ENCODE measurements at regions not wholly inside any gene's neighbourhood (a gene's known extent, or its start where the extent isn't known, plus 50 kb on each side); places are given as distances from the start of the nearest gene placed in this dataset.
"Not testable (repeated sequence)": the region's sequence is repeated elsewhere in the genome, so short reads cannot be mapped to it uniquely, and the experiment has no call there.

DNA sequence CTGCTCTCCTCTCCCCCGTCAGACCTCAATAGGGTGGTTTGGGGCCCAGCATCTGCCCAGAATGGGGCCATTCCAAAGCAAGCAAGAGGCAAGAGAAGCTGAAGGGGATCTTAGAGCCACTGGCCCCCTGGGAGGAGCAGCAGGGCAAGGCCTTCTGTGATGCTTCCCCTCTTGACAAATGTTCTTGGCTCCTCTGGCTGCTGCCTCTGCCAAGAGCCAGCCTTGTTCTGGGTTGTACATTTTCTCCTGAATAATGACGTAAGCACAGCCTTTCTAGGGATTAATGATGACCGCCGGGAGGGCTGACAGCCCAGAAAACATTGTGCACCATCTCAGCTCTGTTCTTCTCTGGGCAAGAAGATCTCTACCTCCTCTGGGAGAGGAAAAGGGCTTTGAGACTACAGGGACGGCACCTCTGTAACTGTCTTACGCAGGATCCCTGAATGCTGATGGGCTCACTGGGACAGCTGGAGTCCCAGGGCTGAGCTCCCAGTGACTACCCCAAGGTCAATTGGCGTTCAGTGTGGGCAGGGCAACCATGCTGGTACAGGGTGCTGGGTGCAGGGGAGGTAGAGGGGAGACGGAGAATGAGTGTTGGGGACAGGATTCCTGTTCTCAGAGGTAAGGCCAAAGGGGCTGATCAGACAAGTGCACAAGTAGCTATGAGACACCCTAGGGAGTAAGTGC, 253.3 kb downstream of the FAM43A start:
- DNase-seq (ENCODE audit: low read depth in 3 of 3, low spot score in 2 of 3): no peak

DNA sequence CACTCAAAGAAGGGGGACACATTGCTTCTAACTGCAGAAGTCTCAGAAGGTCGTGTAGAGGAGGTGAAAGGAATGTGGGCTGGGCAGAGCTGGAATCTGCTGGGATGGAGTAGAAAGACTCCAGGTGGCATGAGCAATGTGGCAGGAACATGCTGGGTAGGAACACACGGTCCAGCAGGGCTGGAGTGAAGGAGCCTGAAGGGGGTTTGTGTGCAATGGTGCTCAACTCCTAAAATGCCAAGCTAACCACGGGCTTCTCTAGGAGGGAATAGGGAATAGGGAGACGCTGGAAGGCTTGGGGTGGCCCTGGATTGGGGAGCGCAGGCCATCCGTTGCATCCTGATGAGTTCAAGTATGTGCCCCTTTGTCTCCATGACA, 253.8 kb downstream of the FAM43A start:
- DNase-seq (ENCODE audit: low read depth in 3 of 3, low spot score in 2 of 3): no peak

DNA sequence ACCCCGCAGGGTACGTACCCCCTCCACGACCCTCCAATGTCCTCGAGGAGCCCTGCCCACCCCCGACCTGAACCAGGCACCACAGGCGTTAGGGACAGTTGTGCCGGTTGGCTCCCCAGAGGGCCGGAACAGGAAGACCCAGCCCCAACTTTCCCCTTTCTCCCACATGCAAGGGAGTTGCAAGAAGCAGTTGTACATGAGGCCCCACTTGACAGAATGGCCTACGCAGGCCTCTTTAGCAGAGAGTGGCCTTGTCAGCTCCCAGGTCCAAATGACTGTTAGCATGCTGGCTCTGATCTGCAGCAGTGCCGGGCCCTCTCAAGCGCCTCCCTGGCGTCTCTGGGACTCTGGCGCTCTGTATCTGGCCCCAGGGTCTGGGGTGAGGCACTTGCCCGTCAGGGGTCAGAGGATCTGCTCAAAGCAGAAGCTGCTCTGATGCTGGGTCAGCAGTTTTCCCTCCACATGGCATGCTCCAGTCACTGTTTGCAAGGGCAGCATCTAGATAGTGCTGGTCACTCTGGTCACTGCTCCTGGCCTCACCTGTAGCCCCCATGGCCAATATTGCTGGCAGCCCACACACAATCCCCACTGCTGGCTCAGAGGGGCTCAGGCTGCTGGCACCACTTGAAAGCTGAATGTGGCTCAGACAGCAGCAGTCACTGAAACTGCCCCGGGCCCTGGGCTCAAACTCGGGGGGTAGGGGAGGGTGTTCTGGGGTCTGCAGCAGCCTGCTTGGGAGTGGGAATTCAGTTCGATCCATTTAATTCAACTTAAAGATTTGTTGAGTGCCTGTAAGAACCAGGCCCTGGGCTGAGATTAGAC, 254.5 kb downstream of the FAM43A start:
- no peak for DNase-seq (ENCODE audit: low read depth in 3 of 3, low spot score in 2 of 3)

DNA sequence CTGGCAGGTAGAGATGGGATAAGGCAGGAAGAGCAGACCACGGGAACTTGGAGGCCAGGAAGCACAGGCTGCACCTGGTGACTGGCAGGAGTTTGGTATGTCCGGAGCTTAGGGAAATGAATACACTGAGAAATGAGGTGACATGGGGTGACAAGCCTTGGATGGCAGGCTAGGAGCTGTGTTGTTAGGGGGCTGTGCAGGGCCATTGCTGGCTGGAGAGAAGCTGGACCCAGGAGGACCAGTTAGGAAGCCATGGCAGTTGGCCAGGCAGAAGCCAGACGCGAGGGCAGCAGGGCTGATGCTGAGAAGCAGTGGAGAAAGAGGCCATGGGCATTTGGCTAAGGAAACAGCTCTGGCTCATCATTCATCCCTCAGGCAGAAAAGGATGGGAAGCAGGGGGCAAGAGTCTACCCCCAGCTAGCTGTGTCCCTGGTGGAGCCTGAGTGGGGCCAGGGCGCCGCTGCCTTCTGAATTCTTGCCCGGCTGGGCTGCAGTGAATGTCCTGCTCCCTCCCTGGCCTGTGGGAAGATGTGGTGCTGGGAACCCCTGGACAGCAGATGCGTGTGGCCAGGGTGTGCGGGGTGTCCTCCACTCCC, 255.8 kb downstream of the FAM43A start:
- DNase-seq (ENCODE audit: low read depth in 3 of 3, low spot score in 2 of 3): no peak

DNA sequence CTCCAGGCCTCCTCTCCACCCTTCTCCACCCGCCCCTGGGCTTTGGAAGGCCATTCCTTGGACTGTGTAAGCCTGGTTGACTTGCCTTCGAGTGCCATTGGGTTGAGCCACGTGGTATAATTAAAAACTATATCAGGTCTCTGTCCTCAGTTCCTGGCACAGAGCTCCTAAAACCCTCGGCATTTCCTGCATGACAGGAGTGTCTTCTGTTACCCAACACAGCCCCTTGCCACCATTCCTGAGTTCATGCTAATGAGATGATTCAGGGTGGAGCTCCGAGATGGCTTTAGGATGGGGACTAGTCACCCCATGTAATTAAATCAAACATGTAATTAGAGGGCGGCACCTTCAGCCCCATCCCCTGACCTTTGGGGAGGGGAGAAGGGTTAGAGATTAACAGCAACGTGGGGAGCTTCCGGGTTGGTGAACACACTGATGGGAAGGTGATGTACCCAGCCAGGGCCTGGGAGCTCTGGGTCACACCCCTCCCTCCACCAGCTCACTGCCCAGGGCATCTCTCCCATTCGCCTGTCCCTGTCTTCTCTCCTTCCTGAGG, 256.4 kb downstream of the FAM43A start:
- DNase-seq (ENCODE audit: low read depth in 3 of 3, low spot score in 2 of 3): no peak

DNA sequence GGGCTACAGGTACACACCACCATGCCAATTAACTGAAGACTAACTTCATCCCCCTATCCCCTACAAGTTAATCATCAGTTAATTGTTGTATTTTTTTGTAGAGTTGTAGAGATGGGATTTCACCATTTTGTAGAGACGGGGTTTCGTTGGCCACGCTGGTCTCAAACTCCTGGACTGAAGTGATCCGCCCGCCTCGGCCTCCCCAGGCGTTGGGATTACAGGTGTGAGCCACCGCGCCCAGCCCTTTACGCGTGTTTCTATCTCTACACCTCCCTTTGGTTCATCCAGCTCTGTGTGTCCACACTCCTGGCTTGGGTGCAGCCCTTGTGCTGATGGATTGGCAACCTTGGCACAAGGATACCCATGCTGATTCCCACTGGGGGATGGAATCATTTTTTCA, 258.8 kb downstream of the FAM43A start:
- no peak for DNase-seq (ENCODE audit: low read depth in 3 of 3, low spot score in 2 of 3)

DNA sequence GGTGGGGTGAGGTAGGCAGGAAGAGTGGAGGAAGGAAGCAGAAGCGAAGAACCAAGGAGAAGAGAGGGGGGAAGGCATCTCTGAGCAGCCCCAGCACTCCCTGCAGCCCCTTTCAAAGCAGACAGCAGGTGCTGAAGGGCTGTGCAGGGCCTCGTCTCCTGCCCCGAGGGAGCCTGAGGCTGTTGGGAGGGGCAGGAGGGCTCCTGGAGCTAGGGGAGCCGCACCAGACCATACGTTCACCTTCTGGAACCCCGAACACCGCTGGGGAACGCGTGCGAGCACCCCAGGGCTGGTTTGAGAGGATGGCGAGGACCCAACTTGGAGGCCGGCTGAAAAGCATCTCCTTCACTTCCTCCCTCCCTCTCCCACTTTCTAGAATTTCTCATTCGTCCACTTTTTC, 259.8 kb downstream of the FAM43A start:
- no peak for DNase-seq (ENCODE audit: low read depth in 3 of 3, low spot score in 2 of 3)

DNA sequence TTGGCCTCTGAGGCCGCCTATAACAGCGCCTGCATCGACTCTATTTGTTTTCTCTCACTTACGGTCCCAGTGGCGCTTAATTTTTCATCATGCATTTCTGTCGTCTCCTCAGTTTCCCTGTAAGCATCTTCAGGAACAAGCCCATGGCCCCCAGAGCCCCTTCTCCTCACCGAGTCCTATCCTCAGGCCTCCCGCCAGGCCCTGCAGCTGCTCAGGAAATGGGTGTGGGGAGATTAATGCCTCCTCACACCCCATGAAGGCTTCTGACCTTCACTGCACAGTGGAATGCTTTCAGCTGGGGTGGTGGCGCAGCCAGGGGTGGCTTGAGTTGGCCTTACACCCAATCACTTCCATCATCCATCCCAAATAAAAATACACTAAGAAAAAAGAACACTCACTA, 260.4 kb downstream of the FAM43A start:
- DNase-seq (ENCODE audit: low read depth in 3 of 3, low spot score in 2 of 3): no peak

DNA sequence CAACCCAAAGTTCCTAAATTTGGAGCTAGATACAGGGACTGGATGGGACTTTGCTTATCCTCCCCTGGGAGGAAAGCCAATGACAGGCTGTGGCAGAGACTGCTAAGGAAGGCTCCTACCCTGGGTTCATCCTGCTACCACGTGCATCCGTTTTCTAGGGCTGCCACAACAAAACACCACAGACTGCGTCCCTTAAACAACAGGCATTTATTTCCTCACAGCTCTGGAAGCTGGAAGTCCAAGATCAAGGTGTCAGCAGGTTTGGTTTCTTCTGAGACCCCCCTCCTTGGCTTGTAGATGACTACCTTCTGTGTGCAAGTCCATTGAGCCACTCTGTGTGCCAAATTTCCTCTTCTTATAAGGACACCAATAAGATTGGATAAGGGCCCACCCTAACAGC, 263.9 kb downstream of the FAM43A start:
- DNase-seq (ENCODE audit: low read depth in 3 of 3, low spot score in 2 of 3): no peak

DNA sequence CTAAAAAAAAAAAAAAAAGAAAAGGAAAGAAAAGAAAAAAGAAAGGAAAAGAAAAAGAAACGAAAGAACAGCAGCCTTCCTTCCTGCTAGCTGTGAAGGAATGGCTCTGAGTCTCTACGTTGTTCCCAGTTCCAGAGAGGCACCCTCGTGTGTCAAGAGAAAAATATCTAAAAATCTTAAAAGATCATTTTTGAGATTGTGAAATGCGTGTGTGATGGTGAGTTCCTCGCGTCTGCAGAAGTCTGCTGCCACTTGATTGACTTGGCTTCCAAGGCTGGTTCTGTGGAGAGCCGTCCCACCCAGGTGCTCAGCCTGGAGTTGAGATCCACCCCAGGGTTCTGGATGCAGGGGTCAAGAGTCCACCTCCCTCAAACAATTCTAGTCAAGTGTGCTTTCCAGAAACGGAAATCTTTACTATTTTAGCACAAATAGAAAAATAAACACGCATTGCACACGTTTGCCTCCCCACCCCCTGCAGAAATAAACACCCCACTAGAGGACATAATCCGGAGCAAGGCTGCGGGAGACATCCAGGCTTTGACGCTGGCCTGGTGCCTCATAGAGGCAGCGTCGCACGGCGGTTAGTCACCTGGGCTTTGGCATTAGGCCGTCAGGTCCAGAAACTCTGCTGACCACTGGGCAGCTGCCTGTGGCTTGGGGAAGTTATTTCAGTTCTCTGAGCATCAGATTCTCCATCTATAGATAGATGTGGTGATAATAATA, 265.4 kb downstream of the FAM43A start:
- no peak for DNase-seq (ENCODE audit: low read depth in 3 of 3, low spot score in 2 of 3)

DNA sequence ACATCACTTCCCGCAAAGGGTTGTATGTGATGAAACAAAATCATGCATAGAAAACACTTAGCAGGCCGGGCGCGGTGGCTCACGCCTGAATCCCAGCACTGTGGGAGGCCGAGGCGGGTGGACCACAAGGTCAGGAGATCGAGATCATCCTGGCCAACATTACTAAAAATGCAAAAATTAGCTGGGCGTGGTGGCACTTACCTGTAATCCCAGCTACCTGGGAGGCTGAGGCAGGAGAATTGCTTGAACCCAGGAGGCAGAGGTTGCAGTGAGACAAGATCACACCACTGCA, 265.9 kb downstream of the FAM43A start:
- DNase-seq (ENCODE audit: low read depth in 3 of 3, low spot score in 2 of 3): not testable (repeated sequence)

DNA sequence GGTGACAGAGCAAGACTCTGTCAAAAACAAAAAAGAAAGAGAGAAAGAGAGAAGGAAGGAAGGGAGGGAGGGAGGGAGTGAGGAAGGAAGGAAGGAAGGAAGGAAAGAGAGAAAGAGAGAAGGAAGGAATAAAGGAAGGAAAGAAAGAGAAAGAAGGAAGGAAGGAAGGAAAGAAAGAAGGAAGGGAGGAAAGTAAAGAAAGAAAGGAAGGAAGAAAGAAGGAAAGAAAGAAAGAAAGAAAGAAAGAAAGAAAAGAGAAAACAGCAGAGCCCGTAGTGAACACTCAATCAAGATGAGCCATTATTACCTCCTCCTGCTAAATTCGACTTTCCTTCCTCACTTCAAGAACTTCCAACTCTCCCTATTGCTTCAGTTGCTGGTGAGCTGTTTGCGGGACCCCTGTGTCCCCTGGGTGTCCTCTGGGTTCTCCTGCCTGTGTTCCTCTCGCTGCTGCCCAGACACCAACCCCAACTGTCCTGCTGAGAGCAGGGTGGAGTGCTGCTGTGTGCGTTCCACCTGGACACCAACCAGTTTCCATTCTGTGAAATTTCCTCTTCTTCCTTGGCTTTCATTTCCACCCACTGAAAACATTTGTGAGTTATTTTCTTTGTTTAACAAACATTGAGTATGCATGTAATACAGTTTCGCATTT, 266.4 kb downstream of the FAM43A start:
- no peak for DNase-seq (ENCODE audit: low read depth in 3 of 3, low spot score in 2 of 3)

DNA sequence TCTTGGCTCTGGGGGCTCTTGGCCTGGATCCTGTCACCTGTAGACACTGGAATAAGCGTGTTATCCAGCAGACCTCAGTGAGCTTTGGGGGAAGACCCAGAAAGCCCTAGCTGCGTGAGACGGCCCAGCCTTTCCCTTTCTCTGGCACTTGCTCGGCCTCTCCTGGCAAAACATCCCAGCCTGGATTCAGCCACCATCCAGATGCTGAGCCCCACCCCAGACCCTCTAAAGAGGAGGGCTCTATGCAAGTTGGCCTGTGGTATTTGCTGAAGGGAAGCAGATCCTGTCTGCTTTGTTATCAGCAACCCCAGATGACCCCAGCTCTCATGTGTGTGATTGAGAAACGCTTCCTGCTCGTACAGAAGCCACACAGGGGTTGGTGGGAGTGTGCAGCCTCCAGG, 267.2 kb downstream of the FAM43A start:
- DNase-seq (ENCODE audit: low read depth in 3 of 3, low spot score in 2 of 3): no peak

DNA sequence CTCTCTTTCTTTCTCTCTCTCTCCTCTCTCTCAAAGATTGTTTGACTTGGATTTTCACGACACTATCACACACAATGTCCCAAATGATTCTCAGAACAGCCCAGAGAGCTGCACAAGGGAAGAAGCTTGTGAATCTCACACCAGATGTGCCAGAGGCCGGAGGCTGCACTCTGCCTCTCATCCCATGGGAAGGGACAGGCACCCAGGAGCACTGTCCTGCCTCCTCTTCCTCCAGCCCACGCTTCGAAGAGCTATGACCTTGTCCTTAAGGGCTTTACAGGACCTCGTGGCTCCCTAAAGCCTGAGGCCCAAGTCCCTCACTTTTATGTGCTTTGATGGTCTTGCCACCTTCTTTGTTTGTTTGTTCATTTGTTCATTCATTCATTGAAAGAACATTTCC, 267.6 kb downstream of the FAM43A start:
- DNase-seq (ENCODE audit: low read depth in 3 of 3, low spot score in 2 of 3): no peak

DNA sequence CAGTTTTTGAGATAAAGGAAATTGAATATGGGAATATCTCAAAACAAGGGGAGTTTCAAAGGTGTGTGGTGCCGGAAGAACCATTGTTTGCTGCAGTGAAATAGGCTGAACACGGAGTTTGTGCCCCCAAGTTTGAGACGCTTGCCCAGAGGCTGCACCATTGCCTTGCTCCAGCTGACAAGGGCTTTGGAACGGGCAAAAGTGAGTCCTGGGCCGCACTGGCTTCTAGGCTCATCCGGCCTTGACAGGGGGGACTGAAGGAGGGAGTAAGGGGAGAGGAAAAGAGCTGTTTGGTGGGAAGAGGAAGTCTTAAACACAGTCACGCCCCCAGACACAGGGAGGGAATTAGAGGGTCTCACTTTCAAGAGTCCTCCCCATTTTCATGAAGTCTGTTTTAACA, 269.9 kb downstream of the FAM43A start:
- DNase-seq (ENCODE audit: low read depth in 3 of 3, low spot score in 2 of 3): no peak

DNA sequence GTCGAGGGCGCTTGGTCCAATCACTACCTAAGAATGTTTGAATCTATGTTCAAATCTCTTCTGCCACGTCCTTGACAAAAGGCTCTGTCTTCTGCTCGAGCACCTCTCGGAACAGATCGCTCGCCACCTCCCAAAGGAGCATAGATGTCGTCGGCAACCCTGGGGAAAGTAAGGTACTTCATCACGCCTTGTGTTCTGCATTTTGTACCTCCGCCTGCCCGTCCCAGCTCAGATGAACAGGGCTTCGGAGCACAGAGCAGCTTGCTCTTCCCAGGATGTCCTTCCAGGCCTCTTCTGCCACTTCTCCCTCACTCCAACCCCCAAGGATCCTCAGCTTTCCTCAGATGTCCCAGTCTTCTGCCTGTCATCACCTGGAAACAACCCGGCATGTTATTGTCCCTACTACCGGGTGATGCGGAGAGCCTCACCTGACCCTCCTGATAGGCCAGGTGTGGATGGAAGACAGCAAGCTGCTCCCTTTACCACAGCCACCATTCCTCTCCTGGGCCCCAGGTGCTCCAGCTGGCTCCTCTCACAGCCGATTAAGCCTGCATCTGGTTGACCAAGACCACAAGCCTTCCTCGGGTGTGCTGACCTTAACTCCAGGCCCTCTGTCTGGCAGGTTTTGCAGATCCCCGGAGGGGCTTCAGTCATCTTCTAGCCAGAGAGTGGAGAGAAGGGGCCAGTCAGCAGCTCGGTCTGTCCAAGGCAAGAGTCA, 270.5 kb downstream of the FAM43A start:
- no peak for DNase-seq (ENCODE audit: low read depth in 3 of 3, low spot score in 2 of 3)

DNA sequence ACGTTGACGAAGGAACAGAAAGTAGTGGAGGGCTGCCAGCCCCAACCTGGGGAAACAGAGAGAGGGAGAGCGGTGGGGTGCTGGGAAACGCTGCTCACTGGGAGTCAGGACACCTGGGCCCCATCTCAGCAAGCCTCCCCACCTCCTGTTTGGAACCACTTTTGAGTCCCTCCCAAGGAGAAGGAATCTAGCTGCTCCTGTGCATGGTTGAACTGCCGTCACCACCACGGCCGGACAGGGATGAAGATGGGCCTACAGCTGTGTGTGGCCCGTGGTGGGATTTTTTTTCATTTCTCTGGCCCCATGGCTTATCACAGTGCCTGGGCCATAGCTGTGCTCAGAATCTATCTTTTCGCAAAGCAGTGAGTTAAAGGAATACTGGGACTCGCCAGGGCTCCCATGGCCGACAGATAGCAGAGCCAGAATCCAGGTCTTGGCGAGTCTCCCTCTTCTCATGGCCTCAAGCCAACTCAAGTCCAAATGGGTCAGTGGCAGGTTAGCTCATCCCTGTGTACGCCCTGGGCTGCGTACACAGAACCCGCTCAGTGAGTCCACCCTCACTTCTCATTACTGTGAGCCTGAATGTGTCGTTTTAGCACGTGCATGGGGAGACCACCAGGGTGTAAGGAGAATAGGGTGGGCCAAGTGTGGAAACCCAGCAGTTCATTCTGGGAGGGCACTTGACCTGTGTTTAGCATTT, 271.2 kb downstream of the FAM43A start:
- no peak for DNase-seq (ENCODE audit: low read depth in 3 of 3, low spot score in 2 of 3)

DNA sequence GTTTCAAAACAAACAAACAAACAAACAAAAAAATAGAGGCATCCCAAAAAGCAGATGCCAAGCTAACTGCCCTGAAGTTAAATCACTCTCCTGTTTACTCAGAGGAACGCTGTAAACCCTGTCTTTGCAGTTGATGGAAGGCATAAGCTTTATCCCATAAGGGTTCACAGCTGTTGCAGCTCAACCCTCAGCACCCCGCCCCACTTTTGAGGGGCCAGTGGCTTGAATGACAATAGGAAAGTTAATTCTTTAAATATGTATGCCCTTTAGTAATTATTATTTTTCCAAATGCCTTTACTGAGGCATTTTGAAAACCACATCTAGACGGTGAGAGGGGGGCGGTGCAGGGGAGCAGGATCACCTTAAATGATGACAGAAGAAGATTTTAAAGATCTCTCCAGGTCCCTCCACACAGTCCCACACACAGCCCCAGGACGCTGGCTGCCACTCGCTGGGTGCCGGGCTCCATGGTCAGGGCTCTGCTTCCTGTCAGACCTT, 272.1 kb downstream of the FAM43A start:
- DNase-seq (ENCODE audit: low read depth in 3 of 3, low spot score in 2 of 3): no peak

DNA sequence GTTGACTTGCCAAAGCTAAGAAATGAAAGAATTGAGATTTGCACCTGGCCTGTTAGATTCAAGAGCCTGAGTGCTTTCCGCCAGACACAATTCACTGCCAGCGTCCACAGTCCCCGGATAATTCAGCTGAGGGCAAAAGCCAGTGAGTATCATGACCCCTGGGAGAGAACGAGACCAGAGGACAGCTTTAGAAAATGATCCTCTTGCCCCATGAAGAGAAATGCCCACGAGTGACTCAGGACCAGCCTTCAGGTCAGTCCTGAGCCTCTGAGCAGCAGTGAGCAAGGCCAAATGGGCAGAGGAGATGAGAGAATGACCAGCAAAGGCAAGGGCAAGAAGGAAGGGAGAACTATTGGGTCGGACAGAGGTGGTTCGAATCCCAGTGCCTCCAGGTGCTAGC, 273.5 kb downstream of the FAM43A start:
- DNase-seq (ENCODE audit: low read depth in 3 of 3, low spot score in 2 of 3): no peak
